MCF 10A (cell line): ENCODE measurements at regions not wholly inside any gene's neighbourhood (a gene's known extent, or its start where the extent isn't known, plus 50 kb on each side); places are given as distances from the start of the nearest gene placed in this dataset.
A peak's percentile ranks its signal among the peaks of the same experiment; 100 is the strongest.

Experiments
- BruUV-seq: library from RNA; stranded (reverse); fragments of 400-500 nt; replicated peaks from 2 replicates; lab custom pipeline; 2021; lab: Mats Ljungman, UMichigan
- CTCF ChIA-PET: fragments of 300-600 bp; sonication (Branson Sonifier 250); formaldehyde crosslinking; extraction: SDS; loops from one replicate; lab custom pipeline; 2021; ENCODE audit warnings: antibody characterized with exemption, inconsistent platforms; lab: Yijun Ruan, JAX
- POLR2A ChIA-PET: fragments of 300-600, 350-650 bp; sonication (Branson Sonifier 250); formaldehyde crosslinking; extraction: SDS; loops from one replicate; lab custom pipeline; 2020; ENCODE audit warnings: antibody characterized with exemption, inconsistent platforms; lab: Yijun Ruan, JAX
- DNase-seq: peaks from one replicate; pipeline ENCODE4 v3.0.0-alpha.2; 2018; ENCODE audit not compliant: unreplicated experiment
- H3K27ac Mint-ChIP-seq: one replicate; pipeline ENCODE4 v1.8.0; 2022; ENCODE audit warnings: mild to moderate bottlenecking, low read depth, mixed read lengths; ENCODE audit not compliant: unreplicated experiment
- H3K27me3 Mint-ChIP-seq: one replicate; pipeline ENCODE4 v1.8.0; 2022; ENCODE audit warnings: mixed read lengths; ENCODE audit not compliant: insufficient read depth, unreplicated experiment
- H3K36me3 Mint-ChIP-seq: one replicate; pipeline ENCODE4 v1.8.0; 2022; ENCODE audit warnings: mild to moderate bottlenecking, moderate library complexity, mixed read lengths; ENCODE audit not compliant: insufficient read depth, unreplicated experiment
- H3K4me1 Mint-ChIP-seq: one replicate; pipeline ENCODE4 v1.8.0; 2022; ENCODE audit warnings: mixed read lengths; ENCODE audit not compliant: insufficient read depth, unreplicated experiment
- H3K4me3 Mint-ChIP-seq: one replicate; pipeline ENCODE4 v1.8.0; 2022; ENCODE audit warnings: mild to moderate bottlenecking, moderate library complexity, mixed read lengths; ENCODE audit not compliant: unreplicated experiment
- H3K9me3 Mint-ChIP-seq: one replicate; pipeline ENCODE4 v1.8.0; 2022; ENCODE audit warnings: mixed read lengths; ENCODE audit not compliant: unreplicated experiment
- CTCF ChIP-seq: fragments of 200-600 bp; IDR thresholded peaks from one replicate; pipeline ENCODE4 v1.8.0; 2022; ENCODE audit warnings: antibody characterized with exemption, mild to moderate bottlenecking; ENCODE audit not compliant: unreplicated experiment
- intact Hi-C: fragments of 100-400 bp; cut with micrococcal nuclease; formaldehyde crosslinking; loops from 2 replicates; pipeline ENCODE4 v1.14.1; 2022

GRCh38 chr2:201965550-201965949 is 68.1 kb upstream of the FZD7 start:
- intact Hi-C loops = no loop called here
- no peak overlapping the region for H3K4me3 Mint-ChIP-seq
- POLR2A ChIA-PET = no interaction called here
- no peaks in the 10 kb centered on the region for H3K36me3 Mint-ChIP-seq
- H3K9me3 Mint-ChIP-seq = no peaks in the 10 kb centered on the region
- H3K27me3 Mint-ChIP-seq = peaks cover 19% of the 10 kb centered on the region
- peak; percentile 18 for DNase-seq
- CTCF ChIA-PET = no interaction called here
- no peak for TF ChIP-seq CTCF
- H3K27ac Mint-ChIP-seq = no peak overlapping the region
- no peaks in the 10 kb centered on the region for H3K4me1 Mint-ChIP-seq
- BruUV-seq = no TSS peak

- Mint-ChIP-seq H3K27me3 (peaks cover 9% of the 10 kb centered on the region), H3K4me3 (no peak overlapping the region), H3K27ac (no peak overlapping the region), H3K4me1 (no peaks in the 10 kb centered on the region), H3K36me3 (no peaks in the 10 kb centered on the region), H3K9me3 (no peaks in the 10 kb centered on the region)
- ChIA-PET POLR2A (interaction anchor here (0.6 kb wide), 1 partner anchor 67 kb away, joined by 3 read pairs; the partner anchor contains the start of gene FZD7), CTCF (no interaction called here)
- BruUV-seq = no TSS peak
- intact Hi-C loops = no loop called here
- no peak for TF ChIP-seq CTCF
- DNase-seq = no peak
These were observed 66.8 kb upstream of the FZD7 start for GRCh38 chr2:201966691-201967438.

GRCh38 chr2:201968050-201968449 is 65.6 kb upstream of the FZD7 start:
- no peak for TF ChIP-seq CTCF
- no TSS peak for BruUV-seq
- POLR2A ChIA-PET = no interaction called here
- no peak for DNase-seq
- Mint-ChIP-seq H3K4me1 (no peaks in the 10 kb centered on the region), H3K27ac (no peak overlapping the region), H3K36me3 (no peaks in the 10 kb centered on the region), H3K4me3 (no peak overlapping the region), H3K27me3 (peaks cover 9% of the 10 kb centered on the region), H3K9me3 (no peaks in the 10 kb centered on the region)
- intact Hi-C loops = no loop called here
- CTCF ChIA-PET = no interaction called here

- no peaks in the 10 kb centered on the region for H3K4me1 Mint-ChIP-seq
- ChIA-PET POLR2A (no interaction called here), CTCF (no interaction called here)
- no peak for DNase-seq
- BruUV-seq = no TSS peak
- intact Hi-C loops = no loop called here
- no peak overlapping the region for H3K4me3 Mint-ChIP-seq
- no peaks in the 10 kb centered on the region for H3K9me3 Mint-ChIP-seq
- no peak for TF ChIP-seq CTCF
- no peak overlapping the region for H3K27ac Mint-ChIP-seq
- no peaks in the 10 kb centered on the region for H3K36me3 Mint-ChIP-seq
- peaks cover 9% of the 10 kb centered on the region for H3K27me3 Mint-ChIP-seq
These were observed 65.2 kb upstream of the FZD7 start for GRCh38 chr2:201968476-201968875.
